A673 (cell line): ENCODE measurements at regions not wholly inside any gene's neighbourhood (a gene's known extent, or its start where the extent isn't known, plus 50 kb on each side); places are given as distances from the start of the nearest gene placed in this dataset.

Experiments used
- BruUV-seq: library from RNA; stranded (reverse); fragments of 400-500 nt; replicated peaks from 2 replicates; lab custom pipeline; 2021; lab: Mats Ljungman, UMichigan
- CTCF ChIA-PET: fragments of 300-600 bp; sonication (Branson Sonifier 250); formaldehyde crosslinking; loops from one replicate; lab custom pipeline; 2022; ENCODE audit warnings: antibody characterized with exemption; lab: Charles Lee
- POLR2A ChIA-PET: fragments of 300-600 bp; sonication (Branson Sonifier 250); formaldehyde crosslinking; loops from one replicate; lab custom pipeline; 2022; ENCODE audit warnings: antibody characterized with exemption; ENCODE audit not compliant: low non-redundant PET; lab: Charles Lee
- DNase-seq: peaks from one replicate; pipeline ENCODE4 v3.0.0-alpha.2; 2015; ENCODE audit warnings: low spot score
- H3K27ac ChIP-seq: fragments of 200-600 bp; sonication (generic); 2 replicates; pipeline ENCODE4 v1.5.1; 2016; ENCODE audit warnings: mixed run types, low read depth, mild to moderate bottlenecking, mixed read lengths, antibody characterized with exemption, low read length; ENCODE audit not compliant: poor library complexity, severe bottlenecking
- H3K27me3 ChIP-seq: fragments of 200-600 bp; sonication (generic); replicated peaks from 2 replicates; pipeline ENCODE4 v1.6.1; 2017; ENCODE audit warnings: mixed run types, low read depth, mild to moderate bottlenecking, mixed read lengths, antibody characterized with exemption, low read length; ENCODE audit not compliant: insufficient read depth, poor library complexity
- H3K36me3 ChIP-seq: fragments of 200-600 bp; sonication (generic); 2 replicates; pipeline ENCODE4 v1.6.1; 2016; ENCODE audit warnings: mixed run types, mild to moderate bottlenecking, mixed read lengths, antibody characterized with exemption, low read length; ENCODE audit not compliant: insufficient read depth, poor library complexity, severe bottlenecking
- H3K4me1 ChIP-seq: fragments of 200-600 bp; sonication (generic); 2 replicates; pipeline ENCODE4 v1.6.1; 2017; ENCODE audit warnings: mixed run types, mild to moderate bottlenecking, mixed read lengths, antibody characterized with exemption, low read length; ENCODE audit not compliant: insufficient read depth, poor library complexity, severe bottlenecking
- H3K4me3 ChIP-seq: fragments of 200-600 bp; sonication (generic); 2 replicates; pipeline ENCODE4 v1.5.1; 2016; ENCODE audit warnings: low read depth, mixed run types, mild to moderate bottlenecking, mixed read lengths, low read length; ENCODE audit not compliant: poor library complexity, severe bottlenecking
- H3K9me3 ChIP-seq: fragments of 200-600 bp; sonication (generic); 2 replicates; pipeline ENCODE4 v1.6.1; 2016; ENCODE audit warnings: mixed run types, low read depth, mild to moderate bottlenecking, mixed read lengths, antibody characterized with exemption, low read length; ENCODE audit not compliant: poor library complexity, severe bottlenecking
- EZH2 ChIP-seq: fragments of 200-600 bp; sonication (generic); IDR thresholded peaks from 2 replicates; pipeline ENCODE4 v1.6.1; 2017; ENCODE audit warnings: borderline replicate concordance, low read depth, mild to moderate bottlenecking, mixed read lengths, antibody characterized with exemption, low read length; ENCODE audit not compliant: poor library complexity, severe bottlenecking
- intact Hi-C: fragments of 100-400 bp; cut with micrococcal nuclease; formaldehyde crosslinking; loops from one replicate; pipeline ENCODE4 v1.10.0; 2022; ENCODE audit not compliant: unreplicated experiment
- TF ChIP-seq, protein P1 (sequence below): fragments of 300-800, 200-600 bp; sonication (generic); conservative IDR thresholded peaks from 2 replicates; pipeline ENCODE4 v1.5.1; 2017; ENCODE audit warnings: low read depth, mild to moderate bottlenecking, antibody characterized with exemption, low read length, moderate library complexity, mixed read lengths

DNA sequence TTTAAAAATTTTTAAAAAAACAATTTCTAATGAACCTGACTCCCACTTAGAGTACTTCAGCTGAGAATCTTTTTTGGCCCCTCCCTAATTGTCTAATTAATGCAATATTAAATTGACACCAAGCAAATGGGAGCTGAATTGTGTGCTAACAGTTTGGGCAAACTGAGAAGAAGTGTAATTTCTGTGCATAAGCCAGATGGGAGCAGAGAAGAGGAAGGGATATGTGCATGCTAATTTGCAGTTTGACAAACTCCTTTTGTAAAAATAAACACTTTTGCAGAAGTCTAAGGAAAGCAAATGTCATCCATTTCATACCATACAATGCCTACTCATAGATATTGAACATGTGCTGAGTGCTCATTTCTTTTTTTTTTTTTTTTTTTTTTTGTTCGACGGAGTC lies 332.0 kb downstream of the CYRIA start:
- H3K4me3 ChIP-seq: no peak overlapping the region

DNA sequence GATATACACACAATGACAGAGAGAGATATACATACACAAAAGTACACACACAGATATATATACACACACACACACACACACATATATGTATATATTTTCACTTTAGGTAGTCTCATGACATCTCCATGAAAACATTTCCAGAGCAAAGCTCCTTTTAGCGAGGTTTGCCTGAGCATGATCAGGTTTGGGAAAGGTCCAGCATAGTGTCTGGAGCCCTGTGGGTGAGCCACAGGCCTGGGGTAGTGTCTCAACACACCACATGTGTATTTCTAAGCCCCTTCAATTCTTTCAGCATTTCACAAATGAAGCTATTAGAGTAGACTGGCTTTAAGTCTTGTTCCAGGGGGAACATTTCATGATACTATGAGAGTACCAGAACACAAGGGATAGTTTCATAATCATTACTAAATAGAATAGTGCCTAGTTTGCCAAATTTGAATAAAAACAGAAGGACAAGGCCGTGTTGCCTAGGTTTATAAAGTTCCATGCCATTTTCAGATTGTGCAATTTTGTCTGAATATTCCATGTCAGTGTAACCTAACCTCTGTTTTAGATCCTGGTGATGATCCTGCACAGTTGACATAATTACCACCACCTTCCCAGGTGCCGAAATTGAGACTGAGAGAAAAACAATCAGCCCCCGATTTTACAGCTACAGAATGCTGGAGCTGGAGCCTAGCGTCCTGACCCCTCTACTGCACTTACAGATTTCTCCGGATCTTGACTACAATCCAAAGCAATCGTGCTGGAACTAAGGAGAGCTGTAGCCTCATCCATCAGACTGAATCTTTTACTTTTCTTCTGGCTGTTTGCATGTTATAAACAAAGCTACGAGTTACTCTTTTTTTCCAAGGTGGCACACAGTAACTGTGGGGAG lies 332.7 kb downstream of the CYRIA start:
- ChIA-PET CTCF (no interaction called here), POLR2A (no interaction called here)
- no TSS peak for BruUV-seq
- DNase-seq: no peak
- Histone ChIP-seq H3K36me3 (no peaks in the 10 kb centered on the region), H3K9me3 (no peaks in the 10 kb centered on the region), H3K4me3 (no peak overlapping the region), H3K4me1 (no peaks in the 10 kb centered on the region), H3K27me3 (no peaks in the 10 kb centered on the region), H3K27ac (no peak overlapping the region)
- intact Hi-C loops: no loop called here
- TF ChIP-seq, protein P1, sequence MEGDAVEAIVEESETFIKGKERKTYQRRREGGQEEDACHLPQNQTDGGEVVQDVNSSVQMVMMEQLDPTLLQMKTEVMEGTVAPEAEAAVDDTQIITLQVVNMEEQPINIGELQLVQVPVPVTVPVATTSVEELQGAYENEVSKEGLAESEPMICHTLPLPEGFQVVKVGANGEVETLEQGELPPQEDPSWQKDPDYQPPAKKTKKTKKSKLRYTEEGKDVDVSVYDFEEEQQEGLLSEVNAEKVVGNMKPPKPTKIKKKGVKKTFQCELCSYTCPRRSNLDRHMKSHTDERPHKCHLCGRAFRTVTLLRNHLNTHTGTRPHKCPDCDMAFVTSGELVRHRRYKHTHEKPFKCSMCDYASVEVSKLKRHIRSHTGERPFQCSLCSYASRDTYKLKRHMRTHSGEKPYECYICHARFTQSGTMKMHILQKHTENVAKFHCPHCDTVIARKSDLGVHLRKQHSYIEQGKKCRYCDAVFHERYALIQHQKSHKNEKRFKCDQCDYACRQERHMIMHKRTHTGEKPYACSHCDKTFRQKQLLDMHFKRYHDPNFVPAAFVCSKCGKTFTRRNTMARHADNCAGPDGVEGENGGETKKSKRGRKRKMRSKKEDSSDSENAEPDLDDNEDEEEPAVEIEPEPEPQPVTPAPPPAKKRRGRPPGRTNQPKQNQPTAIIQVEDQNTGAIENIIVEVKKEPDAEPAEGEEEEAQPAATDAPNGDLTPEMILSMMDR: no peak
- no peak for TF ChIP-seq EZH2

More for the DNA sequence above, 332.0 kb downstream of the CYRIA start:
- intact Hi-C loops: no loop called here
- Histone ChIP-seq H3K27me3 (no peaks in the 10 kb centered on the region), H3K27ac (no peak overlapping the region), H3K4me1 (no peaks in the 10 kb centered on the region), H3K36me3 (no peaks in the 10 kb centered on the region), H3K9me3 (no peaks in the 10 kb centered on the region)
- no TSS peak for BruUV-seq
- CTCF ChIA-PET: no interaction called here
- TF ChIP-seq, protein P1: no peak
- TF ChIP-seq EZH2: no peak
- no peak for DNase-seq
- POLR2A ChIA-PET: no interaction called here

DNA sequence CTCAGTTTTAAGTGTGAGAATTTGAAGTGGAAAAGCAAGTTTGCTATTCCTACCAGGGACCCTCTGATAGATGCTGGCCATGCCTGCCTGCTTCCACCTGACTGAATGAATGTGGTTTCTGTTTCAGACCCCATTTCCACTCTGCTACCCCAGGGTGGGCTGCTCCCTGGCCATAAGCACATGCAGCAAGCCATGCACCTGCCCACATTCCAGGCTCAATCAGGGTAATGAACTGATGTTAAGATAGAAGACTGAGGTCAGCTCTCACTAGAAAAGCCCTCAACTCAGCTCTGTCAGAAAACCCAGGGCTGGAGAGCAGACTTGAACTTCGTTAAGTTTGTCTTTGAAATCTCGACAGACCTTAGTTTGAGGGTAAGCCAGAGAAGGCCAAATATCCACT lies 333.9 kb downstream of the CYRIA start:
- ChIA-PET POLR2A (no interaction called here), CTCF (no interaction called here)
- Histone ChIP-seq H3K27ac (no peak overlapping the region), H3K9me3 (no peaks in the 10 kb centered on the region), H3K4me3 (no peak overlapping the region), H3K27me3 (no peaks in the 10 kb centered on the region), H3K36me3 (no peaks in the 10 kb centered on the region), H3K4me1 (no peaks in the 10 kb centered on the region)
- no peak for DNase-seq
- intact Hi-C loops: no loop called here
- BruUV-seq: no TSS peak
- TF ChIP-seq, protein P1: no peak
- no peak for TF ChIP-seq EZH2
